DMS 273 treated with DMSO at 0.1 percent for 48 hours (cell line): ENCODE measurements at regions not wholly inside any gene's neighbourhood (a gene's known extent, or its start where the extent isn't known, plus 50 kb on each side); places are given as distances from the start of the nearest gene placed in this dataset.

Experiments
- DNase-seq: peaks from one replicate; lab custom pipeline; 2025; lab: John Stamatoyannopoulos, UW

- no peak for DNase-seq
These were observed 137.4 kb upstream of the RBMS1 start for GRCh38 chr2:160630801-160631590.

GRCh38 chr2:160632084-160632975 lies 138.7 kb upstream of the RBMS1 start:
- DNase-seq, result no peak

GRCh38 chr2:160634436-160634835 lies 140.8 kb upstream of the RBMS1 start:
- no peak for DNase-seq

GRCh38 chr2:160635488-160635887 lies 141.9 kb upstream of the RBMS1 start:
- no peak for DNase-seq

GRCh38 chr2:160639472-160639871 lies 145.9 kb upstream of the RBMS1 start:
- DNase-seq, result no peak

GRCh38 chr2:160646684-160647444 lies 153.3 kb upstream of the RBMS1 start:
- no peak for DNase-seq

- no peak for DNase-seq
These were observed 154.5 kb upstream of the RBMS1 start for GRCh38 chr2:160647967-160648685.

- DNase-seq, result no peak
These were observed 156.1 kb upstream of the RBMS1 start for GRCh38 chr2:160649698-160650097.

- no peak for DNase-seq
These were observed 156.8 kb upstream of the RBMS1 start for GRCh38 chr2:160650196-160651118.

- DNase-seq, result no peak
These were observed 158.0 kb upstream of the RBMS1 start for GRCh38 chr2:160651416-160652200.

GRCh38 chr2:160652236-160652635 lies 158.6 kb upstream of the RBMS1 start:
- DNase-seq, result no peak

GRCh38 chr2:160657196-160657595 lies 163.6 kb upstream of the RBMS1 start:
- no peak for DNase-seq

GRCh38 chr2:160658851-160659250 lies 165.2 kb upstream of the RBMS1 start:
- DNase-seq, result no peak

- no peak for DNase-seq
These were observed 167.1 kb upstream of the RBMS1 start for GRCh38 chr2:160660741-160661140.

GRCh38 chr2:160664603-160665140 lies 171.1 kb upstream of the RBMS1 start:
- no peak for DNase-seq

- DNase-seq, result no peak
These were observed 172.8 kb upstream of the RBMS1 start for GRCh38 chr2:160666154-160667060.

- no peak for DNase-seq
These were observed 174.2 kb upstream of the RBMS1 start for GRCh38 chr2:160667811-160668210.

GRCh38 chr2:160670618-160671017 lies 177.0 kb upstream of the RBMS1 start:
- no peak for DNase-seq
